Lower leg skin (tissue), 3 donors: ENCODE measurements at regions not wholly inside any gene's neighbourhood (a gene's known extent, or its start where the extent isn't known, plus 50 kb on each side); places are given as distances from the start of the nearest gene placed in this dataset.

Experiments used
- CTCF ChIP-seq, 3 donors: fragments of 450-650 bp; IDR thresholded peaks; one replicate each; pipeline ENCODE4 v1.5.1; 2016; ENCODE audit warnings: antibody characterized with exemption in 3 of 3, mild to moderate bottlenecking in 3 of 3, moderate library complexity in 2 of 3
- POLR2A ChIP-seq, 2 donors: fragments of 450-650 bp; IDR thresholded peaks; one replicate each; pipeline ENCODE4 v1.6.1; 2016 to 2017; ENCODE audit warnings: antibody characterized with exemption in 2 of 2, mild to moderate bottlenecking in 1 of 2, moderate library complexity in 1 of 2

- TF ChIP-seq CTCF (IDR thresholded peaks at IDR 0.05) (no peak), POLR2A (IDR thresholded peaks at IDR 0.05) (no peak)
Observed at GRCh38 chr6:163892824-163893561, 478.5 kb downstream of the QKI start.
